Tibial nerve (tissue), 4 donors: ENCODE measurements at regions not wholly inside any gene's neighbourhood (a gene's known extent, or its start where the extent isn't known, plus 50 kb on each side); places are given as distances from the start of the nearest gene placed in this dataset.

Experiments used
- EP300 ChIP-seq, 2 donors: sonication (generic); formaldehyde crosslinking; IDR thresholded peaks; one replicate each; pipeline ENCODE4 v1.6.1; 2017; ENCODE audit warnings: antibody characterized with exemption in 2 of 2, mild to moderate bottlenecking in 1 of 2
- POLR2A ChIP-seq, 2 donors: fragments of 450-650 bp; IDR thresholded peaks; one replicate each; pipeline ENCODE4 v1.6.1; 2017; ENCODE audit warnings: antibody characterized with exemption in 2 of 2, mild to moderate bottlenecking in 2 of 2, moderate library complexity in 2 of 2
- TF ChIP-seq, protein P1 (sequence below), 5 experiments: fragments of 200-600 bp in 3 of 5; fragments of 450-650 bp in 2 of 5; sonication (generic) in 3 of 5; IDR thresholded peaks; one replicate each; pipeline ENCODE4 v1.5.1; 2016 to 2019; ENCODE audit warnings: antibody characterized with exemption in 5 of 5, mild to moderate bottlenecking in 3 of 5, moderate library complexity in 2 of 5

DNA sequence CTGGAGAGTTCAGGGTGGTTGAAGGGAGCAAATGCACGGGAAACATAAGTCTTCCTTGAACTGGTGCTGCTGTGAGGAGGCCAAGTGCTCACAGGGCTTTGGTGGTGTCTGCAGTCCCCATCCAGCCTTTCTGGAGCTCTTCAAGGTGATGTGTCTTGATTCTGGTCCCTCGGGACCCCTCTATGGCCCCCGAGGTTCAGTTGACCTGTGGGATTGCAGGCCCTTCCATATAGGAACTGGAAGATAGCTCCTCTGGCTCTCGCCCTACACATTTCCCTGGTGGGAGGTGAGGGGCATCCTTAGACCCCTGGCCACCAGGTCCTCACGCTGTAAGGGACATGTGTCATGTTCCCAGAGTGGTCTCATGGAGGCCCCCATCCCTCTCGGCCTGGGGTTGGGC lies 191.8 kb downstream of the GADD45G start:
- TF ChIP-seq, protein P1, sequence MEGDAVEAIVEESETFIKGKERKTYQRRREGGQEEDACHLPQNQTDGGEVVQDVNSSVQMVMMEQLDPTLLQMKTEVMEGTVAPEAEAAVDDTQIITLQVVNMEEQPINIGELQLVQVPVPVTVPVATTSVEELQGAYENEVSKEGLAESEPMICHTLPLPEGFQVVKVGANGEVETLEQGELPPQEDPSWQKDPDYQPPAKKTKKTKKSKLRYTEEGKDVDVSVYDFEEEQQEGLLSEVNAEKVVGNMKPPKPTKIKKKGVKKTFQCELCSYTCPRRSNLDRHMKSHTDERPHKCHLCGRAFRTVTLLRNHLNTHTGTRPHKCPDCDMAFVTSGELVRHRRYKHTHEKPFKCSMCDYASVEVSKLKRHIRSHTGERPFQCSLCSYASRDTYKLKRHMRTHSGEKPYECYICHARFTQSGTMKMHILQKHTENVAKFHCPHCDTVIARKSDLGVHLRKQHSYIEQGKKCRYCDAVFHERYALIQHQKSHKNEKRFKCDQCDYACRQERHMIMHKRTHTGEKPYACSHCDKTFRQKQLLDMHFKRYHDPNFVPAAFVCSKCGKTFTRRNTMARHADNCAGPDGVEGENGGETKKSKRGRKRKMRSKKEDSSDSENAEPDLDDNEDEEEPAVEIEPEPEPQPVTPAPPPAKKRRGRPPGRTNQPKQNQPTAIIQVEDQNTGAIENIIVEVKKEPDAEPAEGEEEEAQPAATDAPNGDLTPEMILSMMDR (IDR thresholded peaks at IDR 0.05): no peak
- no peak for TF ChIP-seq POLR2A (IDR thresholded peaks at IDR 0.05)
- no peak for TF ChIP-seq EP300 (IDR thresholded peaks at IDR 0.05)
